ENCODE measurements at regions not wholly inside any gene's neighbourhood (a gene's known extent, or its start where the extent isn't known, plus 50 kb on each side); places are given as distances from the start of the nearest gene placed in this dataset.

DNA sequence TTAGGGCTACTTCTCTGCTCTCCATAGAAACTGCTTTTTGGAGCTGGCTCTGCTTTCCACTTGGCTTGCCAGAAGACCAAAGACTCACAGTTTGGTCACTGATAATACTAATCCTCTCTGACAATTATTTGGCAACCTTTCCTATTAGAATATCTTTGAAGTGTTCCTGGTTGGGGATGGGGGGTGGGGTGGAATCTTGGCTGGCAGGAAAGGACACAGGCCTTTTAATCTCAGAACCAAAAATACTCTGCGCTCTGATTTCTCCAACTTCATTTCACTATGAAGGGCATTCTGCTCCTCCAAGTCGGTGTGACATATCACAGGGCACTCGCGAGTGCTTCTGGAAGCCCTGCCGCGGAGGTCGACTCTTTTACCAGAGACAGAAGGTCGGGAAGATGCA lies 1329.0 kb upstream of the WWC1 start:
- TF ChIP-seq, protein P1, sequence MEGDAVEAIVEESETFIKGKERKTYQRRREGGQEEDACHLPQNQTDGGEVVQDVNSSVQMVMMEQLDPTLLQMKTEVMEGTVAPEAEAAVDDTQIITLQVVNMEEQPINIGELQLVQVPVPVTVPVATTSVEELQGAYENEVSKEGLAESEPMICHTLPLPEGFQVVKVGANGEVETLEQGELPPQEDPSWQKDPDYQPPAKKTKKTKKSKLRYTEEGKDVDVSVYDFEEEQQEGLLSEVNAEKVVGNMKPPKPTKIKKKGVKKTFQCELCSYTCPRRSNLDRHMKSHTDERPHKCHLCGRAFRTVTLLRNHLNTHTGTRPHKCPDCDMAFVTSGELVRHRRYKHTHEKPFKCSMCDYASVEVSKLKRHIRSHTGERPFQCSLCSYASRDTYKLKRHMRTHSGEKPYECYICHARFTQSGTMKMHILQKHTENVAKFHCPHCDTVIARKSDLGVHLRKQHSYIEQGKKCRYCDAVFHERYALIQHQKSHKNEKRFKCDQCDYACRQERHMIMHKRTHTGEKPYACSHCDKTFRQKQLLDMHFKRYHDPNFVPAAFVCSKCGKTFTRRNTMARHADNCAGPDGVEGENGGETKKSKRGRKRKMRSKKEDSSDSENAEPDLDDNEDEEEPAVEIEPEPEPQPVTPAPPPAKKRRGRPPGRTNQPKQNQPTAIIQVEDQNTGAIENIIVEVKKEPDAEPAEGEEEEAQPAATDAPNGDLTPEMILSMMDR (IDR thresholded peaks at IDR 0.05; ENCODE audit: poor library complexity, severe bottlenecking), result no peak
- no peak for TF ChIP-seq POLR2AphosphoS5 (IDR thresholded peaks at IDR 0.05)
- TF ChIP-seq, protein P2, sequence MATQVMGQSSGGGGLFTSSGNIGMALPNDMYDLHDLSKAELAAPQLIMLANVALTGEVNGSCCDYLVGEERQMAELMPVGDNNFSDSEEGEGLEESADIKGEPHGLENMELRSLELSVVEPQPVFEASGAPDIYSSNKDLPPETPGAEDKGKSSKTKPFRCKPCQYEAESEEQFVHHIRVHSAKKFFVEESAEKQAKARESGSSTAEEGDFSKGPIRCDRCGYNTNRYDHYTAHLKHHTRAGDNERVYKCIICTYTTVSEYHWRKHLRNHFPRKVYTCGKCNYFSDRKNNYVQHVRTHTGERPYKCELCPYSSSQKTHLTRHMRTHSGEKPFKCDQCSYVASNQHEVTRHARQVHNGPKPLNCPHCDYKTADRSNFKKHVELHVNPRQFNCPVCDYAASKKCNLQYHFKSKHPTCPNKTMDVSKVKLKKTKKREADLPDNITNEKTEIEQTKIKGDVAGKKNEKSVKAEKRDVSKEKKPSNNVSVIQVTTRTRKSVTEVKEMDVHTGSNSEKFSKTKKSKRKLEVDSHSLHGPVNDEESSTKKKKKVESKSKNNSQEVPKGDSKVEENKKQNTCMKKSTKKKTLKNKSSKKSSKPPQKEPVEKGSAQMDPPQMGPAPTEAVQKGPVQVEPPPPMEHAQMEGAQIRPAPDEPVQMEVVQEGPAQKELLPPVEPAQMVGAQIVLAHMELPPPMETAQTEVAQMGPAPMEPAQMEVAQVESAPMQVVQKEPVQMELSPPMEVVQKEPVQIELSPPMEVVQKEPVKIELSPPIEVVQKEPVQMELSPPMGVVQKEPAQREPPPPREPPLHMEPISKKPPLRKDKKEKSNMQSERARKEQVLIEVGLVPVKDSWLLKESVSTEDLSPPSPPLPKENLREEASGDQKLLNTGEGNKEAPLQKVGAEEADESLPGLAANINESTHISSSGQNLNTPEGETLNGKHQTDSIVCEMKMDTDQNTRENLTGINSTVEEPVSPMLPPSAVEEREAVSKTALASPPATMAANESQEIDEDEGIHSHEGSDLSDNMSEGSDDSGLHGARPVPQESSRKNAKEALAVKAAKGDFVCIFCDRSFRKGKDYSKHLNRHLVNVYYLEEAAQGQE (IDR thresholded peaks at IDR 0.05; ENCODE audit: borderline replicate concordance), result no peak
- TF ChIP-seq SMC3 (conservative IDR thresholded peaks at IDR 0.05; ENCODE audit: poor library complexity), result no peak
- no peak for TF ChIP-seq EZH2 (IDR thresholded peaks at IDR 0.05; ENCODE audit: borderline replicate concordance, insufficient read depth, low read length, poor library complexity, severe bottlenecking)
- TF ChIP-seq EP300 (conservative IDR thresholded peaks at IDR 0.05; ENCODE audit: poor library complexity, severe bottlenecking), result no peak
- TF ChIP-seq TAF1 (IDR thresholded peaks at IDR 0.05; ENCODE audit: low read depth), result no peak
- TF ChIP-seq RAD21 (conservative IDR thresholded peaks at IDR 0.05), result no peak
- TF ChIP-seq MXI1 (conservative IDR thresholded peaks at IDR 0.05; ENCODE audit: poor library complexity, severe bottlenecking), result no peak
